ENCODE measurements at regions not wholly inside any gene's neighbourhood (a gene's known extent, or its start where the extent isn't known, plus 50 kb on each side); places are given as distances from the start of the nearest gene placed in this dataset.
"Not testable (repeated sequence)": the region's sequence is repeated elsewhere in the genome, so short reads cannot be mapped to it uniquely, and the experiment has no call there.

GRCh38 chr15:20368974-20369373 is 172.6 kb downstream of the GOLGA6L6 start:
- no peak for DNase-seq (ENCODE audit: low spot score)

- DNase-seq (ENCODE audit: low spot score): no peak
Measured at GRCh38 chr15:20367093-20367492, 174.5 kb downstream of the GOLGA6L6 start.

GRCh38 chr15:20363591-20363990 is 178.0 kb downstream of the GOLGA6L6 start:
- not testable (repeated sequence) for DNase-seq (ENCODE audit: low spot score)

- no peak for DNase-seq (ENCODE audit: low spot score)
Measured at GRCh38 chr15:20361091-20361490, 180.5 kb downstream of the GOLGA6L6 start.

- peak; percentile 63 for DNase-seq (ENCODE audit: low spot score)
Measured at GRCh38 chr15:20358779-20359414, 182.7 kb downstream of the GOLGA6L6 start.

- DNase-seq (ENCODE audit: low spot score): peak; percentile 64
Measured at GRCh38 chr15:20358066-20358778, 183.4 kb downstream of the GOLGA6L6 start.

- no peak for DNase-seq (ENCODE audit: low spot score)
Measured at GRCh38 chr15:20357481-20358065, 184.0 kb downstream of the GOLGA6L6 start.

GRCh38 chr15:20356911-20357480 is 184.6 kb downstream of the GOLGA6L6 start:
- DNase-seq (ENCODE audit: low spot score): peak; percentile 65

- DNase-seq (ENCODE audit: low spot score): peak; percentile 60
Measured at GRCh38 chr15:20356444-20356910, 185.1 kb downstream of the GOLGA6L6 start.

GRCh38 chr15:20355256-20355868 is 186.2 kb downstream of the GOLGA6L6 start:
- DNase-seq (ENCODE audit: low spot score): peak; percentile 58

GRCh38 chr15:20354884-20355223 is 186.7 kb downstream of the GOLGA6L6 start:
- DNase-seq (ENCODE audit: low spot score): not testable (repeated sequence)

- peak; percentile 63 for DNase-seq (ENCODE audit: low spot score)
Measured at GRCh38 chr15:20353966-20354883, 187.4 kb downstream of the GOLGA6L6 start.

- DNase-seq (ENCODE audit: low spot score): no peak
Measured at GRCh38 chr15:20352241-20353200, 189.1 kb downstream of the GOLGA6L6 start.

GRCh38 chr15:20351448-20351971 is 190.1 kb downstream of the GOLGA6L6 start:
- peak; percentile 61 for DNase-seq (ENCODE audit: low spot score)

GRCh38 chr15:20349774-20350498 is 191.7 kb downstream of the GOLGA6L6 start:
- DNase-seq (ENCODE audit: low spot score): peak; percentile 64

GRCh38 chr15:20348900-20349773 is 192.5 kb downstream of the GOLGA6L6 start:
- DNase-seq (ENCODE audit: low spot score): peak; percentile 68

GRCh38 chr15:20348291-20348899 is 193.2 kb downstream of the GOLGA6L6 start:
- no peak for DNase-seq (ENCODE audit: low spot score)
